Stimulated activated CD8-positive, alpha-beta memory T cell treated with anti-CD3 and anti-CD28 coated beads, Interleukin-15, amount 100 ng/mL, for 24 hours (primary cell): ENCODE measurements at regions not wholly inside any gene's neighbourhood (a gene's known extent, or its start where the extent isn't known, plus 50 kb on each side); places are given as distances from the start of the nearest gene placed in this dataset.
"Not testable (repeated sequence)": the region's sequence is repeated elsewhere in the genome, so short reads cannot be mapped to it uniquely, and the experiment has no call there.

Source experiments
- DNase-seq: peaks from one replicate; pipeline ENCODE4 v3.0.0-alpha.2; 2020; ENCODE audit warnings: low read depth

DNA sequence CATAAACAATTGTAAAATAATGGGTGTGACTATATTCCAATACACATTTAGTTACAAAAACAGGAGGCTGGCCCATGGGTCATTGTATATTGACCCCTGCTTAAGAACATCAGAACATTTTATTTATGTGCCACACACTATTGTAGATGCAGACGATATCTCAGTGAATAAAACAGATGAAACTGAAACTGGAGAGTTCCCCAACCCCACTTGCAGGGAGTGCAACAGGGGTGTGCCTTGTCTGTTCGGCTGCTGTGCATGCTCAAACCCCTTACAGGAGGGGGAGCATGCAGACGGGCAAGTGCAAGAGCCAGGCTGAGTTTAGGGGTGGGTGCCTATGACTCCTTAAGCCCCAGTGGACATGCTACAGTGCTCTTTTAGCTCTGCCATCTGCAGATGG lies 509.6 kb downstream of the IGSF11 start:
- no peak for DNase-seq

DNA sequence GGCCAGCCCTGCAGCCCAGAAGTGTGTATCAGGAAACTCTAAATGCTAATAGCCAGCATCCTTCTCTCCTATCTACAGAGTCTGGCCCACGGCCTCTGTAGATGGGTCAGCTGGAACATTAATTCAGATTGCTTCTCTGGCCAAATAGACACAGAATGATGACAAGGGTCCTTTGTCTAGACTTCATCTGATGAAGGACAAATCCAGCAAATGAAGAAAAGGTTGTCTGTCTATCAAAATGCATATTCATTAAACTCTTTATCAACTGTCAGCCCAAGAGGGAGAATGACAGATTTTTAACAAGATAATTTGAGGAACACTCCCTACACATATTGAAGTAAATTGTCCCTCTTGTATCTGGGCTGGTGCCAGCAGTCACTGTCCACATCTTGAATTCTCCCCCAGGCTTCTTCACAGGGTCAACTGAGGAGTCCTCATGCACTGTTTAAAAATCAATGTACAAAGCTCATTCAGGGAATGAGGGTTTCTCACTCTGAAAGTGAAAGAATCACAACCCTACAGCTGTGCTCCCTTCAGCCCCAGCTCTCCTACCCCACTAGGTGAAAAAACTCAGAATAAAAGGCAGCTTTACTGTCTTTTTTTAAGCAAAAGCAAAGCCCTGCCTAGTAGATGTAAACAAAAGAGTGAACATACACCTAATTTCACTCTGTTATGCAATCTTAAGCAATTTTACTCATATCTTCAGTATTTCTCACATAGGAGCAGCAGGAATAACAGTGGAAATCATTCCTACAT lies 507.7 kb downstream of the IGSF11 start:
- DNase-seq = no peak

DNA sequence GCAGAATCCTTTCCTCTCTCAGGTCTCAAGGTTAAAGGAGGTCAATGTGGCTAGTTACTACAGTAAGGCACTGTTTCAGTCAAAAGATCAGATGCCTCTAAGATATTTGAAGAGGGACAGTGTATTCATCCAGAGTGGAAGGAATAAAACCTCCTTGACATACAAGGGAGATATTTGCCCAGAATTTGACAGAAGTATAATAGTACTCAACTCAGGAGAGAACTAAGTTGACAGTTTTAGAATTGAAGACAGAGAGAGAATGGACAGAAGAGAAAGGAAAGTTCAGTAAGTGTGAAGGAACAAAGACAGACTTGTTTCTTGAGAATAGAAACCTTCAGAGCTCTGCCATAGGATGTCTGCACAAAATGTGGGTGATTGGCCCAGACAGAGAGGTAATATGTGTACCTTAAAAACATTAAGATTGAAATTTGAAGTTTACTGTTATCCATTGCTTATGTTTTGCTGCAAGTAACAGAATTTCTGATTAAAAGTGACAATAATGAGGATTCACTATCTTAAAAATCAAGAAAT lies 507.1 kb downstream of the IGSF11 start:
- DNase-seq = no peak

DNA sequence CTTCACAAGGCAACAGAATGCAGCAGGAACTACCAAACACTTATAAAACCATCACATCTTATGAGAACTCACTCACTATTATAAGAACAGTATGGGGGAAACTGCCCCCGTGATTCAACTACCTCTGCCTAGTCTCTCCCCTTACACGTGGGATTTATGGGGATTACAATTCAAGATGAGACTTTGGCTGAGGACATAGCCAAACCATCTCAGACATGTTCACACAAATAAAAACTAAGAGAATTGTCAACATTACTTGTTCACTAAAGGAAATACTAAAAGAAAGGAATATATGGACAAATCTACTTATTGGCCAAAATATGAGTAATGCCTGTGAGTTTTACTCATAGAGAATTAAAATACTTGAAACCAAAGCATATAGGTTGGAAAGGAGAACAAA lies 505.1 kb downstream of the IGSF11 start:
- DNase-seq = no peak

DNA sequence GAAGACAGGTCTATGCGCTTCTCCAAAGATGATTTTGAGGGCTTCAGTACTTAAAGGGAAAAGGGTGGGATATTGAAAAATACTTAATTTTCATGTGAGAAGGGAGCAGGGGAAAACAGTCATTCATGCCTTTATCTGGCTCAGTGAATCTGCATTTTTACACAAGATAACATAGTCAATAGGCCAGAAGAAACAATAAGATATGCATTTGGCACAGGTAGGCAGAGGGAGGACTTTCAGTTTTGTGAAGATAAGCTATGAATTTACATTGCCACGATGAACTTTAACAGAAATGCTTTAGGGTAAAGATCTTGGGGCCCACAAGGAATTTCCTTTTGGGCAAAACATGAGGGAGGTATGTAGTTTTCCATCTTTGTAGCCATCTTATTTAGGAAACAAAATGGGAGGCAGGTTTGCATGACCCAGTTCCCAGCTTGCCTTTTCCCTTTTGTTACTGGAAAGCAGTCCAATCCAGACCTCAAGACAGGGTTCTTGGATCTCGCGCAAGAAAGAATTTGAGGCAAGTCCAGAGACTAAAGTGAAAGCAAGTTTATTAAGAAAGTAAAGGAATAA lies 504.2 kb downstream of the IGSF11 start:
- no peak for DNase-seq

DNA sequence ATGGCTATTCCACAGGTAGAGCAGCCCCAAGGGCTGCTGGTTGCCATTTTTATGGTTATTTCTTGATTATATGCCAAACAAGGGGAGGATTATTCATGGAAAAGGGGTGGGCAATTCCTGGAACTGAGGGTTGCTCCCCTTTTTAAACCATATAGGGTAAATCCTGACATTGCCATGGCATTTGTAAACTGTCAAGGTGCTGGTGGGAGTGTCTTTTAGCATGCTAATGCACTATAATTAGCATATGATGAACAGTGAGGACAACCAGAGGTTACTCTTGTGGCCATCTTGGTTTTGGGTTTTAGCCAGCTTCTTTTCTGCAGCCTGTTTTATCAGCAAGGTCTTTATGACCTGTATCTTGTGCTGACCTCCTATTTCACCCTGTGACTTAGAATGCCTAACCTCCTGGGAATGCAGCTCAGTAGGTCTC lies 503.7 kb downstream of the IGSF11 start:
- DNase-seq = not testable (repeated sequence)

DNA sequence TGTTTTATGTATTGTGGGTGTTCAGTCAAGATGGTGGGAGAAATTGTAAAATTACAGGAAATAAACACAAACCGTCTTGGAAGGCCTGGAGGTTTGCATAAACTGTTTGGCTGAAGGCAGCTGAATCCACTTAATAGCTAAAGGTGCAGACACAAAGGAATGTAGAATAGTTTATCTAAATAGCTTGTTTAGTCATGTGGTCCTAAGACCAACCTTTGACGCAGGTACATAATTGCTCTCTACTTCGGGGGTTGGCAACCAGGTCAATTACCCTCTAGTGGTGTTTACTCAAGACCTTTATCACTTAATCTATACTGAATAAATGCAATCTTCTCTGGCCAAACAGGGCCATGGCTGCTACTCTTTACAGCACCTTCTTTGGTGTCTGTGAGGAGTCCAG lies 502.8 kb downstream of the IGSF11 start:
- DNase-seq = no peak

DNA sequence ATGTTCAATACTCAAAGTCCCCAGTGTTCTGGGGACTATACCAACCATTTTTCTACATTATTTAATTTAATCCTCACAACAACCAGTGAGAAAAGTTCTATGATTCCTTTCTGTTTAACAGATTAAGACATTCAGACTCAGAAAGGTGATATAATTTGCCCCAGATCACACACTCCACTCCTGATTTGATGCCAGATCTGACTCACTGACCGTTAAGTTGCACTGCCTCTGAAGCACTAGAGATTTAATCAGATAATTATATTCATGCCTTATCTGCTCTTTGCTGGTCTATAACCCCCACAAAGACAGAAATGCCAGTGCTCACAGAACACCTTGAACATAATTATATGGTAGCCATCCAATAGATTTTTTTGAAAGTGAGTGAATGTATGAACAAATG lies 501.0 kb downstream of the IGSF11 start:
- no peak for DNase-seq

DNA sequence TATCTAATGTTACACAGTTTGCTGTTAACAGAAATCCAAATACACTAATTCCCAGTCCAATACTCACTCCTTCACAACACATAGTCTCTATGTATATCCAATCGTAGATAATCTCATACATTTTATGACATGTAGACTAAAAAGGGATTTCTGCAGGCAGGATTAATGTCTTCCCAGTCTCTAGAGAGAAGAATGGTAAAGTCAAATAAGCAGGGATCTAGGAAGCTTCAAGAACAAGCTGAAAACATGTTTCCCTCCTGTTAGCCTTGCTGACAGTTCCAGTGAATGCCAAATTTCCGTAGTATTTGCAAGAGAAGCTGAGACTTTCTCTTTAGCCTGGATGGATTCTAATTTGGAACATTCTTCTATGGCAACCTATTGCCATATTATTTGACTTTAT lies 500.1 kb downstream of the IGSF11 start:
- no peak for DNase-seq

DNA sequence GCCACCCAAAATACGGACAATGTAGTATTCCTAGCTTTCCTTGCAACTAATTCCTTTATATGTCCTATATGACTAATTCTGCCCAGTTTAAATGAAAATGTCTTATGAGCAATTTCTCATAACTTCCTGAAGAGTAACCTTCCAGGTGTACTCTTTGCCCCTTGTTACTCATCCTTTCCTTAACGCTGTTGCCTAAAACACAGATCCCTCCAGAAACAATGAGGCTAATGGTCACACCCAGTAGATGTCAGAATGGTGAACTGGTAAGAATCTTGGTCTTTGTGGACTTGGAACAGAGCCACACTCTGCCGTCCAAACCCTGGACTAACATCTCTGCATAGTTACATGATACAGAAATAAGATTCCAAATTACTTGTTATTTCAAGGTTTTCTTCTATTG lies 497.9 kb downstream of the IGSF11 start:
- DNase-seq = no peak

DNA sequence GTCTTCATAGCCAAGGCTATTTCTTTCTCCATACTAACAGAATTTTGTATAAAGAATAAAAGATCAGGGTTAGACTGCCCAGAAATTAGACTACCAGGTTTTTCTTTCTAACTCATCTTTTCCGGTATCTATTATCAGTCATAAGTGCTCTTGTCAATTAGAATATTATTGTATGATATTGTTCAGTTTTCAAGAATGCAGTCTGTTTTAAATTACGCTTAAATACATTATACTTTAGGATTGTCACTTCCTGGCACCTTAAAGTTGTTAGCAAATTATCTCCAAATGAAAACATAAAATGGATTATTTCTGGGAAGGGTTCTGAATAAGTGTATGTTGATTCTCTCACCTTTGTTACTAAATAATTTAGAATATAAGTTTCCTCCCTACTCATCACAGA lies 497.2 kb downstream of the IGSF11 start:
- DNase-seq = no peak

DNA sequence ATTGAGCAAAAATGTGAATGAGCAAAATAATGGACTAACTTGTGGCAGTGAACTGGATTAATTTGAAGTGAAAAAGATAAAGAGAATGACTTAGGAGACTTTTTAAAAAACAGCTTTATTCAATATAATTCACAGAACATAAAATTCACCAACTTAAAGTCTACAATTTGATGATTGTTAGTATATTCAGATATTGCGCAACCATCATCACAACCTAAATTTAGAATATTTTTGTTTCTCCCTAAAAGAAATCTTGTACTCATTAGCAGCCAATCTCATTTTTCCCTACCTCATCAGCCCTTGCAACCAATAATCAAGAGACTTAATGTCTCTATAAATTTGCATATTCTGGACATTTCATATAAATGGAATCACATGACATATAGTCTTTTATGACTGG lies 496.5 kb downstream of the IGSF11 start:
- no peak for DNase-seq

DNA sequence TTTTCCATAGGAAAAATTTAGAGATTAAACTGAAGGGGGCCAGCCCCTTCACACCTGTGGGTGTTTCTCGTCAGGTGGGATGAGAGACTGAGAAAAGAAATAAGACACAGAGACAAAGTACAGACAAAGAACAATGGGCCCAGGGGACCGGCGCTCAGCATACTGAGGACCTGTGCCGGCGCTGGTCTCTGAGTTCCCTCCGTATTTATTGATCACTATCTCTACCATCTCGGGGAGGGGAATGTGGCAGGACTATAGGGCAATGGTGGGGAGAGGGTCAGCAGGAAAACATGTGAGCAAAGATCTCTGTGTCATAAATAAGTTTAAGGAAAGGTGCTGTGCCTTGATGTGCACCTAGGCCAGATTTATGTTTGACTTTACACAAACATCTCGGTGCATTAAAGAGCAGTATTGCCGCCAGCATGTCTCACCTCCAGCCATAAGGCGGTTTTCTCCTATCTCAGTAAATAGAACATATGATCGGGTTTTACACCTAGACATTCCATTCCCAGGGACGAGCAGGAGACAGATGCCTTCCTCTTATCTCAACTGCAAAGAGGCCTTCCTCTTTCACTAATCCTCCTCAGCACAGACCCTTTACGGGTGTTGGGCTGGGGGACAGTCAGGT lies 494.7 kb downstream of the IGSF11 start:
- DNase-seq = not testable (repeated sequence)

DNA sequence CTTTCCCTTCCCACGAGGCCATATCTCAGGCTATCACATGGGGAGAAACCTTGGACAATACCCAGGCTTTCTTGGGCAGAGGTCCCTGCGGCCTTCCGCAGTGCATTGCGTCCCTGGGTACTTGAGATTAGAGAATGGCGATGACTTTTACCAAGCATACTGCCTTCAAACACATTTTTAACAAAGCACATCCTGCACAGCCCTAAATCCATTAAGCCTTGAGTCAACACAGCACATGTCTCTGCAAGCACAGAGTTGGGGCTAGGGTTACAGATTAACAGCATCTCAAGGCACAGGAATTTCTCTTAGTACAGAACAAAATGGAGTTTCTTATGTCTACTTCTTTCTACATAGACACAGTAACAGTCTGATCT lies 494.2 kb downstream of the IGSF11 start:
- DNase-seq = not testable (repeated sequence)

DNA sequence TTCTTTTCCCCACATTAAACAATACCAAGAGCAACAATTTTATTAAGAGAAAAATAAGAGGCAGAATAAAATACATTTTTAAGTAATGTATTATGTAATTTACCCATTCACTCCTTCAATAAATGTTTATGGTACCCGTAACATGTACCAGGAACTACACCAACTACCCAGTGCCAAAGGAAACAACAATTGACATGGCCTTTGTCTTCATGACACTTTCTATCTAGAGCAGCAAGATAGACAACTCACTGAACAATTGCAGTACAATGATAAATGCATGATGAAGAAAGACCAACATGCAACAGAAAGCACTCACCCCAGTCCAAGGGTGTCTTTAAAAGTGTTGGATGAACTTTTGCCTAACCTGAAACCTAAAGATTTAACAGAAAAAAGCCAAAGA lies 493.8 kb downstream of the IGSF11 start:
- no peak for DNase-seq

DNA sequence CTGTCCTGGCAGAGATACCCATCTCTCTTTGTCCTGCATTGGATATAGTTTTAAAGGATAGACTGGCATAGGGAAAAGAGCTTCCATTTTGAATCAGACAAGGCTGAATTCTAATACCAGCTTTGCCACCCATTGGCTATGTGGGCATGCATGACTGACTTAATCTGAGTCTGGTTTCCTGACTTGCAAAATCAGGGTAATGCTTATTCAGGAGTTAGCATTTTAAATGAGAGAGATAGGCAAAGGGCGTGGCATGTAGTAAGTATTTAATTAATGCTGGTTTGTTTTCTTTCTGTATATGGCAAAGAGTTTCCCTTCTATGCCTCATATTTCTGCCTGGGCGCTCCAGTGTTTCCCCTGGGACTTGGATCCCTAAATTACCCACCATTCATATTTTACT lies 492.9 kb downstream of the IGSF11 start:
- DNase-seq = no peak

DNA sequence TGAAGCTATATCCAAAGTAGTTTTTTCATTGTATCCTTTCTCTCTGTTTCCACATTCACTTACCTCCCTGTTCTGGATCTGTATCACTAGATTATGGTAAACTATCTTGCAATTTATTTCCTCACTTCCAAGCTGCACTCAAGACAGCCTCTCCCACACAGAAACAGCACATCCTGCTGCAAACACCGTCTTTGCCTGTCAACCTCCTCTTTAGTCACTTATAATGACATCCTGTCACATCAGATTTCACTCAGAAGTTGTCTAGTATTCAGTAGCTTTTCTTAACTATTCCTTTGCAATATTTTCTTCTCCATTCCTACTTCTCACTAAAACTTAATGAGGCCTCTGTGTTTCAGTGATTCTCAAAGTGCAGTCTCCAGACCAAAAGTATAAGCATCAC lies 490.8 kb downstream of the IGSF11 start:
- DNase-seq = no peak

DNA sequence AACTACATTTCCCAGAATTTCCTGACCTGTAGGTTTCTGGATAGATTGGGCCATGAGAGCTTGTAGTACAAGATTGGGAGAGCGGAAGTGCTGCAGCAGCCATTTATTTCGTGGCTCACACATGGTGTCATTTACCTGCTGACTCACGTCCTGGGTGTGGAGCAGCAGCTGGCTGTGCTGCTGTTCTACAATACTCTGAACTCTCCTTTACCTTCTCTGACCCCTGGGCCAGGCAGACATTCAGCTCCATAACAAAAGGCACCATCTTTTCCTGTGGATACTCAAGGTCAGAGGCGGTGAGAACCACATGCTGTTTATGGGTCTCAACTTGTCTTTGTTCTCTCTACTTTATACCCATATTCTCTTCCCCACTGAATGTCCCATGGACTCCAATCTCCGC lies 490.2 kb downstream of the IGSF11 start:
- DNase-seq = no peak

DNA sequence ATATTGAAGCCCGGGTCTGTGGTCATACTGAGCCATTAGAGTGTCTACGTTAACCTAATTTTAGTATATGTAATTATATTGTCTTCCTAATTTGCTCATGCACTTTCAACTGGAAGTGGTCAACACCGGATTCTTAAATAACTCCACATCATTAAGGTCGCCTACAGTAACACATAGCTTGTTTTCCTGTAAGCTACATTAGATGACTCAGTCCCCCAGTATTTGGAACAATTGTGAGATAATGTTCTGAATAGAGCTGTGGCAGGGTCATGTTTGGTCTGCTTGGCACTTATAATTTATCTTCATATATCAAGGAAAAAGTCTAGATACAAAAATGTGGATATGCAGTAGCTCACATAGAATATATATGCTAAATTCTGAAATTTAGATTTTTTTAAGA lies 486.2 kb downstream of the IGSF11 start:
- no peak for DNase-seq

DNA sequence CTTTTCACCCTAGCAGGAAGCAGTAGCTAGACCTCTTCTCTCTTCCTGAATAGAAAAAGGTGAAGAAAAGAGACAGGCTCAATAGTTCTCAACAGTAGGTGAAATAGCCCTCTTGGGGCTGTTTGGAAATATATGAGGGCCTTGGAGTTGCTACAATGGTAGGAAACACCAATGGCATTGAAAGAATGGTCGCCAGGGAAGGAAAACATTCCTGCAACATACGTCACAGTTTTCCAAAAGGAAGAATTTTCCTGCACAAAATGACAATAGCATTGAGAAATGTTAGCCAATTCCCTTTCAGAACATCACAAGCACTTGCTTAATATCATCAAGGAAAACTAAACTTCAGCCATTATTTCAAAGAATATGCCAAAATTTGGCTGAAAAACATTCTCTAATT lies 484.5 kb downstream of the IGSF11 start:
- DNase-seq = no peak

DNA sequence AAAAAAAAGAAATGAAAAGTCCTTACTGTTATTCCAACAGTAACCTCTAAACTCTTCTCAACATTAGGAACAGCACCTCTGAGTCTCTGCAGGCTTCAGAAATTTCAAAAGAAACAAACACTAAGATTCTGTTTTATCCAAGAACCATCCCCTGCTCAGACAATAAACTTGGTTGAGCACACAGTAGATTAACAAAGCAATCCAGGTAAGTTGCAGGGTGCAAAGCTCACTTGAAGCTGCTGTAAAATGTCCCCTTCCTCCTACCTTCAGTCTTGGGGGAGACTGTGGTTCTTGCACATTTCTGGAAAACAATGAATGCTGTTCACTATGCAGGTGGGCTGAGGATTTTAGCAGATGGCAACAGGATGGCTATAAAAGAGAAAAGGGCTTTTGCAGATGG lies 484.1 kb downstream of the IGSF11 start:
- DNase-seq = no peak

DNA sequence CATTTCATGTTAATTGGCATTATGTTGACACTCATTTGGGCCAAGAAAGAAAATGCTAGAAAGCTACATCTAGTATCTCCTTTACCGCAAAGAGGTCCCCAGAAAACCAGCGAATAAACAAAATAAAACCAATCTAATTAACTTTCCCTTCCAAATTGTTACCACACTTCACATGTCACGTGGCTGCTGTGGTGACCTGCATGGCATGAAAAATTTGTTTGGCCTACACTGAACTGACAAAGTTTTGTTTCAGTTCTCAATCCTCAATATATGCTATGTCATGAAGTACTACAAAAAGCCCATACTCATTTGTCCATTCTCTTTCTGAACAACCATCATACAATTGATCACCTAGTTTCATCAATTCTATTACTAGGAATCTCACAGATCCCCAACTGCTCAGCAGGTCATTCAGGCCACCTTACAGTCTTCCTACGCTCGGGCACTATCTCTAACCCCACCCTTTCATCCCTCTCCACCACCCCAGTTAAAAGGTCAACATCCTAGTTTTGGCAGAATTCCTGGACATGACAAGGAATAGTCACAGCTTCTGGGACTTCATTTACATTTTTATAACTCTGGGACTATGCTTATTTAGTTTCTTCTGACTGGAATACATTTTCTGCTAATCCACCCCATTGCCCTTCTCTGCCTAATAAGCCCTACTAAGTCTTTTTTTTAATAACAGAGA lies 480.4 kb downstream of the IGSF11 start:
- no peak for DNase-seq

DNA sequence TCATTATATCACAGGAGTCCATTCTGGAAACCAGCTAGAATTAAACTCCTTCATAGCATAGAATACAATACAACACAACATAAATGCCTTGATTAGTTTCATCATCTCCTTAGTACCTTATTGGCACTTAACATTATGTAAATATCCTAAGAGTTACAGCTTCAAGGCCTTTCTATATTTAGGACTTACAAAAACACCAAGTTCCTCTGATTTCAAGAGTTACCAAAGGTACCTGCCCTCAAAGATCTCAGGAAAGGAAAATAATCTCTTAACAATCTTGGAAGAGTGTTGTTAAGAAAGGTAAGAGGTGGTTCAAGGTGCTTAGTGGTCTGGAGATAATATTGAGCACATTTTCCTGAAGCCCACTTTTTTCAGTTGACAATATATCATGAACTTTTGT lies 477.7 kb downstream of the IGSF11 start:
- no peak for DNase-seq
